ACC112 (cell line): ENCODE measurements at regions not wholly inside any gene's neighbourhood (a gene's known extent, or its start where the extent isn't known, plus 50 kb on each side); places are given as distances from the start of the nearest gene placed in this dataset.

Experiments used
- H2AFZ ChIP-seq: fragments of 200-600 bp; sonication (generic); one replicate; pipeline ENCODE4 v1.6.0; 2017; ENCODE audit warnings: antibody characterized with exemption, low read length; ENCODE audit not compliant: unreplicated experiment
- H3K27ac ChIP-seq: fragments of 200-600 bp; sonication (generic); 2 replicates; pipeline ENCODE4 v1.5.1; 2014; ENCODE audit warnings: low read depth, mild to moderate bottlenecking, antibody characterized with exemption, low read length, moderate library complexity
- H3K27me3 ChIP-seq: fragments of 200-600 bp; sonication (generic); 2 replicates; pipeline ENCODE4 v1.6.1; 2014; ENCODE audit warnings: mild to moderate bottlenecking, antibody characterized with exemption, low read length, moderate library complexity, mixed read lengths; ENCODE audit not compliant: insufficient read depth
- H3K36me3 ChIP-seq: fragments of 200-600 bp; sonication (generic); 2 replicates; pipeline ENCODE4 v1.6.1; 2016; ENCODE audit warnings: mild to moderate bottlenecking, antibody characterized with exemption, low read length, moderate library complexity, mixed read lengths; ENCODE audit not compliant: insufficient read depth
- H3K4me1 ChIP-seq: fragments of 200-600 bp; sonication (generic); one replicate; pipeline ENCODE4 v1.6.1; 2016; ENCODE audit warnings: low read length, mixed read lengths; ENCODE audit not compliant: insufficient read depth, unreplicated experiment, control insufficient read depth
- H3K4me3 ChIP-seq: fragments of 200-600 bp; sonication (generic); 2 replicates; pipeline ENCODE4 v1.5.1; 2014; ENCODE audit warnings: mild to moderate bottlenecking, low read depth, low read length
- H3K79me2 ChIP-seq: fragments of 200-600 bp; sonication (generic); one replicate; pipeline ENCODE4 v1.6.0; 2016; ENCODE audit warnings: low read length; ENCODE audit not compliant: control insufficient read depth, unreplicated experiment, insufficient read depth

DNA sequence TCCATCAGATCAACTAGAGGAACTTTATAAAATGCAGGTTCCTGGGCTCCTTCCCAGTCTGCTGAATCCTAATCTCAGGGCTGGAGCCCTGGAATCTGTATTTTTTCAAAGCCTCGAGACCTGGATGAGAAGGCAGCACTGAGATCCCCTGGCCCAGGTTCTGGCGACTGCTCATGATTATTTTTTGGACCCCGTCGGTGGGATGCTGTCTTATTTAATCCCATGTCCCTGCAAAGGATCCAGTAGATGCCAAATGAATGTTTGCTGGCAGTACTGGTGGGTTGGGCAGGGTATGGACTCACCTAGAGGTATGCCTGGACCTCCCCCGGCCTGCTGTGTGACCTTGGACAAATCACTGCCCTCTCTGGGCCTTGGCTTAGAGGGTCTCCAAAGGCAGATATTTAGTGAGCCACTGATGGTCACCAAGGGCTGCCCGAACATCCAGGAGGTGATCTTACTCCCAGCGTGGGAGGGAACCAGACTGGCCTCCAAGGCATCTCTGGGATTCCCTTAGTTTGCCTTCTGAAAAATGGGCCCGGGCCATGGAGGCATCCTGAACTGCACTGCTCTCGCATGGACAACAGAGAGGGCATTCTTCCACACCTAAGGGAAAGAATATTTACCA is 91.6 kb upstream of the RUNX3 start:
- Histone ChIP-seq H2AFZ (no peak overlapping the region), H3K27me3 (no peaks in the 10 kb centered on the region), H3K36me3 (no peaks in the 10 kb centered on the region), H3K27ac (peak overlapping the region; percentile 13; the same call in 1 of the 2 replicates), H3K79me2 (no peaks in the 10 kb centered on the region), H3K4me1 (peaks cover 14% of the 10 kb centered on the region), H3K4me3 (no peak overlapping the region)

DNA sequence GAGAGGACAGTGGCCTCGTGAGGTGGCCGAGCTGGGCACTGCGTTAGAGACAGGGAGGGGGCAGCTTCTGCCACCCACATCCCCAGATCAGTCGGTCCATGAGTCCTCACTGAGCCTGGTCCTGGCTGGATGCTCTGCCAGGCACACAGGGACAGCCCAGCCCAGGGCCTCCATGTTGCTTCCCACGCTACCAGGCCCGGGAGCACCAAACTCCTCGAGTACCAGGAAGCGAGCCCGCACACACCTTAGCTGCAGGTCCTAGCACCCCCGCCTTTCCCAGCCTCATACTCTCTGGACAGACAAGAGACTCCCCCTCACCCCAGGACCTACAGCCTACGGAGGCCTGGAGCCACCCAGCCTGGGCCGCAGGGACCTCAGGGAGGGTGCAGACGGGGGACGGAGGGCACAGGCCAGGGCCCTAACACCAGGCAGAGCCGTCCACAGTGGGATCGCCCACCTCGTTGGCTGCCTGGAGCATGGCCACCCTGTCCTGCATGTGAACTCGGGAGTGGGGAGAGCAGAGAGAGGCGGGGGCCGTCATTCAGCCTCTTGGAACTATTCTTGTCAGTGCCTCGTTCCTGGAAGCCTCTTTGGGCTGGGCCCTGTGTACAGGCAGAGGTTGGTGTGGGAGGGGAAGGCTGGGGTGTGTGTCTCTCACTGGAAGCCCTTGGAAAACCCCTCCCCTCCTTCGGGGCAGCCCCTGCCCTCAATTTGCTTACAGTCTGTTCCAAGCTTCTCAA is 90.9 kb upstream of the RUNX3 start:
- Histone ChIP-seq H3K27ac (no peak overlapping the region), H3K27me3 (no peaks in the 10 kb centered on the region), H3K4me3 (no peak overlapping the region), H3K4me1 (peaks cover 14% of the 10 kb centered on the region), H3K36me3 (no peaks in the 10 kb centered on the region), H3K79me2 (no peaks in the 10 kb centered on the region), H2AFZ (no peak overlapping the region)

DNA sequence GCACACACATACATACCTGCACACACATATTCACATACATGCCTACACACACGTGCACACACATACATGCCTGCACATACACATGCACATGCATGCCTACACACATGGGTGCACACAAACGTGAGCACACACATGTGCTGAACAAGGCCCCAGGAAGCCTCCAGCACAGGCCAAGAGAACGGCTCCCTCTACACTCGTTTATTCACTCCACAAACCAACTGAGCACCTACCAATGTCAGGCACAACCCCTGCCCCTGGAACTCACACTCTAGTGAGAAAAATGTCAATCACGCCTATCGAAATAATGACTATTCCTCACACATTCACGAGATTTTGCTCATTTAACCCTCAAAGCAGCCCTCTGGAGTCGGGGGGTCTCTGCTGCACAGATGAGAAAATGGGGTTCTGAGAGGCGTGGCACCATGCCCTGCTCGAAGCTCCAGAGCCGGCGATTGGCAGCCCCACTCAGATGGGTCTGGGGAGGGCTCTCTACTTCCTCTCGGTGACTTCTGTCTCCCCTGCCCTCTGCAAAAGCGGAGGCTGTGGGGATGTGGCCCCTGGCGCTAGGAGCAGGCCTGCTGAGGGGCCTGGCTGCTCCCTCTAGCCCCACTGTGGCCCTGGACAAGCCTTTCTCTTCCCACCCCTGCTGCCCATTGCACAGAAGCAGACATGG is 90.2 kb upstream of the RUNX3 start:
- H3K27ac ChIP-seq = no peak overlapping the region
- H3K4me3 ChIP-seq = no peak overlapping the region
- no peaks in the 10 kb centered on the region for H3K79me2 ChIP-seq
- no peaks in the 10 kb centered on the region for H3K27me3 ChIP-seq
- H3K36me3 ChIP-seq = no peaks in the 10 kb centered on the region
- no peak overlapping the region for H2AFZ ChIP-seq
- peaks cover 14% of the 10 kb centered on the region for H3K4me1 ChIP-seq

DNA sequence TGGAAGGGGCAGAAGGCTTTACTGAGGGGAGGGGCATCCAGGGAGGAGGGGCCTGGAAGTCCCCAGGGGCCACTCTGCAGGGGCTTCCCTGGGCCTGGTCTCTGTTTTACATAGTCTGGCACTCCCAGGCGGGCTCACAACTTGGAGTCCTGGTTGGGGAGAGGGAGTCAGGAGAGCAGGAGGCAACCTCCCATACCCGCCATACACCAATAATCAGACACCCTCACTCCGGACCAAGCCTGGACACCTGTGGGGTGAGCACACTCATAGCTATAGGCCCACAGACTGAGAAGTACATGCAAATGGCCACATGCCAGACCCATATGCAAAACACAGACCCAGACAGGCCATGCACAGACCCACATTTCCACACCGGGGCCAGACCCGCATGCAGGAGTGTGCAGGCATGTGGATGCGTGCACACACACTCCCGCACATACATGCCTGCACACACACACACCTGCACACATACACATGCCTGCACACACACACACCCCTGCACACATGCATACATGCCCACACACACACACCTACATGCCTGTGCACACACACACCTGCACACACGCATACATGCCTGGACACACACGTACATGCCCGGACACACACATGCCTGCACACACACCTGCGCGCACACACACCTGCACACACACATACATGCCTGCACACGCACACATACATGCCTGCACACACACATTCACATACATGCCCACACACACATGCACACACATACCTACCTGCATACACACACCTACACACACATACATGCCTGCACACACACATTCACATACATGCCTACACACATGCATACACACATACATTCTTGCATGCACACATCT is 89.5 kb upstream of the RUNX3 start:
- no peak overlapping the region for H3K27ac ChIP-seq
- H3K27me3 ChIP-seq = no peaks in the 10 kb centered on the region
- H3K79me2 ChIP-seq = no peaks in the 10 kb centered on the region
- H2AFZ ChIP-seq = no peak overlapping the region
- peaks cover 14% of the 10 kb centered on the region for H3K4me1 ChIP-seq
- no peak overlapping the region for H3K4me3 ChIP-seq
- no peaks in the 10 kb centered on the region for H3K36me3 ChIP-seq

DNA sequence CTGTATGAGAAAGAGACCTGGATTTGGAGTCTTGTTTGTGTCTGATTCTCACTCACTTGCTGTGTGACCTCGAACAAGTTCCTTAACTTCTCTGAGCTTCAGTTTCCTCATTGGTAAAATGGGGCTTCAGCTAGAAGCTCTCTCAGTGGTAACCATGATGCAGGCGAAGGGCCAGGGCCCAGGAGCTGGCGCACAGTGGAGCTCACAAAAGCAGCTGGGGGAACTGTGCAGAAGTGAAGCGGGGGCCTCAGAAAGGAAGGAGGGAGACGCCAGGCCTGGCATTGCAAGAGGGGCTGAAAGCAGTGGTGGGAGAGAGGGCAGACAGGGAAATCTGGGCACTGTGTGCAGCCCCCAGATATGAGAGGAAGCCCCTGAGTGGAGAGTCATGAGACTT is 88.9 kb upstream of the RUNX3 start:
- Histone ChIP-seq H3K27ac (no peak overlapping the region), H2AFZ (no peak overlapping the region), H3K4me1 (peaks cover 14% of the 10 kb centered on the region), H3K36me3 (no peaks in the 10 kb centered on the region), H3K27me3 (no peaks in the 10 kb centered on the region), H3K4me3 (no peak overlapping the region), H3K79me2 (no peaks in the 10 kb centered on the region)

DNA sequence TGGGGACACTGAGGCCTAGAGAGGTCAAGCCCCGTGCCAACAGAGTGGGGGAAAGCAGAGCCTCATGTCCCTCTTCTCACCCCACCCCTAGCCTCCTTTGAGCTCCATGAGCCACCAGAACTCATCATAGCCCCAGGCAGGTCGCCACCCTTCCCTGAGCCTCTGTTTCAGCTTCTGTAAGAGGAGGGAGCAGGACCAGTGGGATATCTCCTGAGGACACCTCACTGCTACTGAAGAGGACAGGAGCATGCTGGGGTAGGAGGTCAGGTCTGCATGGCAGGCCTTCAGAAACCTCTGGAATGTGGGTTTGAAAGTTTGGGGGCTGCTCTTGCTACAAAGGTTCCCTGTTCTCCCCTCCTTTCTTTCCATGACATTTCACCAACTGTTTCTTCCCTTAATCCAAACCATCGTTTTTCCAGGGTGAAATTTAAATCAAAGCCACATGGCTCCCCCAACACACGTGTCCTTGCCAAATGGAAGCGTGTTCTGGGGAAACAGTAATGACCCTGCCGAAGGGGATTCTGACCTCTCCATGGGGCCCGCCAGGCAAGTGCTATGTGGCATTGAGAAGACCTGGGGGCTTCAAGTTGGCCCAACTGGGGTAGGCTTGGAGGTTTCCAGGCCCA is 88.1 kb upstream of the RUNX3 start:
- Histone ChIP-seq H3K4me1 (peaks cover 12% of the 10 kb centered on the region), H3K27me3 (no peaks in the 10 kb centered on the region), H3K79me2 (no peaks in the 10 kb centered on the region), H3K4me3 (no peak overlapping the region), H3K27ac (no peak overlapping the region), H3K36me3 (no peaks in the 10 kb centered on the region), H2AFZ (no peak overlapping the region)

DNA sequence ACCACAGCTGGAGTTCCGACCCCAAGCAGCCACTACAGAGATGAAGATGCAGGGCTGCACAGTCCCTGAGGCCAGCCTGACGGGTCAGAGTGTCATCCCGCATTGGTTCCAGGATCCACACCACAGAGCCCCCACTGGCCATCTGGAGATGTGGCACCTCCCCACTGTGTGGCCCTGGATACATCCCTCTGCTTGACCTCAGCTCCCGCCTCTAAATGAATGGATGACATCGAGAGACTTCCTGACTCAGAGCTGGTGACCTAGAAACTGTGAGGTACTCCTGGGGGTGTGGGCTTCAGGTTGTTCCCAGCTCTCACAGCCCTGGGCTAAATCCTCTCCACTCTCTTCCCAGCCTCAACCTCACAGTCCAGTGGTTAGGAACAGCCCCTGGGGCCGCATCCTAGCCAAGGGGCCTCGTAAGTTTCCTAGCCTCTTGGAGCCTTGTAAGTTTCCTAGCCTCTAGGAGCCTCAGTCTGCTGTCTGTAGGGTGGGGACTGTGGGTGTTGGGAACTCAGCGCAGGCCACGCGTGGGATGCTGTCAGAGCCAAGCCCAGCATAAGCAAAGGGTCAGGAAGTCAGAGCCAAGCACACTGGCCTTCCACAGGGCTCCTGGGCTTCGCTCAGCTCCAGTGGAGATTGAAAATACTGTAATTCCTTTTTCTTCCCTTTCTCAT is 87.5 kb upstream of the RUNX3 start:
- H3K4me3 ChIP-seq = no peak overlapping the region
- no peaks in the 10 kb centered on the region for H3K79me2 ChIP-seq
- no peaks in the 10 kb centered on the region for H3K36me3 ChIP-seq
- peaks cover 8% of the 10 kb centered on the region for H3K4me1 ChIP-seq
- no peaks in the 10 kb centered on the region for H3K27me3 ChIP-seq
- no peak overlapping the region for H2AFZ ChIP-seq
- H3K27ac ChIP-seq = no peak overlapping the region

DNA sequence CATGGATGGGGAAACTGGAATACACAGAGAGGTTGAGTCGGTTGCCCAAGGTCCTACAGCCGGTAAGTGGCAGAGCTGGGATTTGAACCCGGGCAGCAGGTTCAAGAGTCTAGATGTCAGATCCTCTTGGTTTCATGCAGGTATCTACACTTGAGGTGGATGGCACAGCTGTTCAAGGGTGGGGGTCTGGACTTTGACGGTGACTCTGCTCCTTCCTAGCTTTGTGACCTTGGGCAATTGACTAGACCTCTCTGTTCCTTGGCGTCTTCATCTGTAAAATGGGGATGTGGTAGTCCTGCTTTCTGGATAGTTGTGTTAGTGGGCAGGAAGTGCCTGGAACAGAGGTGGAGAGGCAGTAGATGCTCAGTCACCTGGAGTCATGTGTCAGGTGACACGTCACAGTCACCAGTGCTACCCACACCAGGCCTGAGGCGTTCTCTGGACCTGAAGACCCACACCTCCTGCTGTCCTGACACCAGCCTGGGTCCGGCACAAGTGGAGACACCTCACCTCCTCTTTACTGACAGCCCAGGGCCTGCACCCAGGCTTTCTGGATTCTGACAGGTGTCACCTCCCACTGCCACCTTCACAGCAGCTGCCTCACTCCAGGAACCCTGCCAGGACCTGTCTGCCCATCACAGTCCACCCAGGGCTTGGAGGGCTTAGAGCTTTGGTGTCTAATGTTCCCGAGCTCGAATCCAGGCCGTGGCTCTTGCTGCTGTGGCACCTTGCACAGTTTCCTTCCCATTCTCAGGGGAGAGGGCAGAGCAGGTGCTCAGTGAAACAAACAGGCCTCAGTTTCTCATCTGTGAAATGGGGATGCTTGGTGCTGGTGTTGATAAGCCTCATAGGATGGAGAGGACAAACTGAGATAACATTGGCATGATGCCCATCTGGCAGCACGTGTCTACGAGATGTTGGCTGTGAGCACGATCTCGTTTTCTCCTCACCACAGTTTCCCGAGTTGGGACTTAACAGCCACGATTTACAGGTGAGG is 83.2 kb upstream of the RUNX3 start:
- Histone ChIP-seq H3K27me3 (no peaks in the 10 kb centered on the region), H3K27ac (no peak overlapping the region), H3K4me3 (no peak overlapping the region), H3K4me1 (no peaks in the 10 kb centered on the region), H2AFZ (no peak overlapping the region), H3K36me3 (no peaks in the 10 kb centered on the region), H3K79me2 (no peaks in the 10 kb centered on the region)

DNA sequence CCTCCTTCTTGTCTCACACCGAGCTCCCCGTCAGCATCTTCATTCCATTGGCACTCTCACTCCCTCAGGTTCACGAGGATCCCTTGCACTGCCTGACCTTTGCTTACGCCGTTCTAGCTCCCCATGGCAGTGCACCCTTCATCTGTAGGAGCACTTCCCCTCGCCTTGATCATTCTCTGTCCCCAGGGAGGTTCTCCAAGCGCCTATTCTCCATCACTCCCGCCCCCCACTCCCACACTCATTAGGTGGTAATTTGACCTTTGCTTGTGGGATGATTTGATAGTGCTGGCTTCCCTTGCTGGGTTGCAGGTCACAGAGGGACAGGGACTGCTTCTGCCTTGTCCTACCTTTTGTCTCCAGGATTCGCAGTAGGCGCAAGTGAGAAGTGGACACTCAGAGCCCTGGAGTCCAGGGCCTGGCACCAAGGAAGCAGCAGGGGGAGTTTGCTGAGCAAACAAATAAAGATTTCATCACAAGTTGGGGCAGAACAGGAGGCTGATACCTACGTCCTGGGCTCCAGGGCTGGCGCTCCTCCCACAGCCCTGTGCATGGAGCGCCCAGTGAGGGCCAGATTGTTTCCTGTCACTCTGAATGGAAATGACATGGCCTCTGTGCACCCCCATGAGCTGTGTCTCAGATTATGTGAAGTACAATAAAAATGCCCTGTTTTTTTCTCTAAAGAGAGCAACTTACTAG is 82.0 kb upstream of the RUNX3 start:
- peaks cover 7% of the 10 kb centered on the region for H3K27me3 ChIP-seq
- H3K79me2 ChIP-seq = no peaks in the 10 kb centered on the region
- H3K36me3 ChIP-seq = no peaks in the 10 kb centered on the region
- H3K4me3 ChIP-seq = no peak overlapping the region
- H2AFZ ChIP-seq = no peak overlapping the region
- H3K4me1 ChIP-seq = no peaks in the 10 kb centered on the region
- no peak overlapping the region for H3K27ac ChIP-seq
